ENCODE measurements at regions not wholly inside any gene's neighbourhood (a gene's known extent, or its start where the extent isn't known, plus 50 kb on each side); places are given as distances from the start of the nearest gene placed in this dataset.
A peak's percentile ranks its signal among the peaks of the same experiment; 100 is the strongest.
"Not testable (repeated sequence)": the region's sequence is repeated elsewhere in the genome, so short reads cannot be mapped to it uniquely, and the experiment has no call there.

DNA sequence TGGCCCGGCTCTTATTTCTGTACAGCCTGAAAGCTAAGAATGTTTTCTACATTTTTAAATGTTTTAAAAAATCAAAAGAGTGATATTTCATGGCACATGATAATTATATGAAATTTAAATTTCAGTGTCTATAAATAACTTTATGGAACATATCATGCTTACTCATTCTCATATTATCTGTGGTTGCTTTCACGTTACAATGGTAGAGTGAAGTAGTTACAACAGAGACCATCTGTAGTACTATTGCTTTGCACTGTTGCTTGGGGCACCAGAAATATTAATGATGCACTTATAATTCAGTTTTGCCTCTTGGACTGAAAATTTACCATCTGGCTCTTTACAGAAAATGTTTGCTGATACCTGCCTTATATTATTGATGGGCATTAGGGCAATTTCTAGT is 481.6 kb downstream of the PLPP3 start:
- no peak for DNase-seq

GRCh38 chr1:56095696-56096665 is 483.4 kb downstream of the PLPP3 start:
- no peak for DNase-seq

DNA sequence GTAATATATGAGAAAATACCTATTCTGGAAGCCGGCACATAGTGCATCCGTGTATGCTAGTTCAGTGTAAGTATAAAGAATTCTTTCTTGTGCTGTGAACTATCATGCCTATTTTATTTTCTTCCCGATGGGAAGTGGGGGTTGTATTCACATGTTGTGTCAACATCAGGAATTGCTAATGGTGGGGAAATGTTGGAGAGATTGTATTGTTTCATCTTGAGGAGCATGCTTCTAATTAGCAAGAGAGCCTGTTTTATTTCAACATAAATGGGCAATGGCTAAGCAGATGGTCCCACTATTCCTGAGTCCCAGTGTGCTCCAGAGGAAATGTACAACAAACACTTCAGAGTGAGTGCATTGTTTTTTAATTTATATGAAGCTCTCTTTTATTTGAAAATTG is 485.2 kb downstream of the PLPP3 start:
- no peak for DNase-seq

- DNase-seq = no peak
These were observed 486.4 kb downstream of the PLPP3 start for GRCh38 chr1:56092684-56093570.

DNA sequence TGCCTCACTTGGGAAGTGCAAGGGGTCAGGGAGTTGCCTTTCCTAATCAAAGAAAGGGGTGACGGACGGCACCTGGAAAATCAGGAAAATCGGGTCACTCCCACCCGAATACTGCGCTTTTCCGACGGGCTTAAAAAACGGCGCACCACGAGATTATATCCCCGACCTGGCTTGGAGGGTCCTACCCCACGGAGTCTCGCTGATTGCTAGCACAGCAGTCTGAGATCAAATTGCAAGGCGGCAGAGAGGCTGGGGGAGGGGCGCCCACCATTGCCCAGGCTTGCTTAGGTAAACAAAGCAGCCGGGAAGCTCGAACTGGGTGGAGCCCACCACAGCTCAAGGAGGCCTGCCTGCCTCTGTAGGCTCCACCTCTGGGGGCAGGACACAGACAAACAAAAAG is 489.5 kb downstream of the PLPP3 start:
- not testable (repeated sequence) for DNase-seq

- DNase-seq = no peak
These were observed 495.1 kb downstream of the PLPP3 start for GRCh38 chr1:56084246-56084645.

DNA sequence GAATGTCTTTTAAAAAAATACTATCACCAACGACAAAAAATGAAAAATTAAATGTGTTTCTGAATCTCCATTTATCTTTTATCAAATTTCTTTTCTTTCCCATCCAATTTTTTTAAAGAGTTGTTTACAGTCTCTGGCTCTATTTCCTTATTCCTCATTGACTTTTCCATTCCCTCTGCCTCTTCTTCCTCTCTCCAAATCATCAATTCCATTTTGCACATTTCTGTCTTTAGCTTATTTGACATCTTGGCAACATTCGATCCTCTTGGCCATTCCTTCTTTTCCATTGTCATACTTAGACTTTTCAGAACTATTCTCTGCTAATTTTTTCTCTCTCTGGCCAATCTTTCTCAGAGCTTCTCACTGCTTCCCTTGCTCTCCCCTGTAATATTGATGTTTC is 497.6 kb downstream of the PLPP3 start:
- DNase-seq = no peak

GRCh38 chr1:56081173-56081572 is 498.2 kb downstream of the PLPP3 start:
- DNase-seq = no peak

GRCh38 chr1:56080123-56080522 is 499.2 kb downstream of the PLPP3 start:
- DNase-seq = no peak

- DNase-seq = no peak
These were observed 500.0 kb downstream of the PLPP3 start for GRCh38 chr1:56079391-56079790.

DNA sequence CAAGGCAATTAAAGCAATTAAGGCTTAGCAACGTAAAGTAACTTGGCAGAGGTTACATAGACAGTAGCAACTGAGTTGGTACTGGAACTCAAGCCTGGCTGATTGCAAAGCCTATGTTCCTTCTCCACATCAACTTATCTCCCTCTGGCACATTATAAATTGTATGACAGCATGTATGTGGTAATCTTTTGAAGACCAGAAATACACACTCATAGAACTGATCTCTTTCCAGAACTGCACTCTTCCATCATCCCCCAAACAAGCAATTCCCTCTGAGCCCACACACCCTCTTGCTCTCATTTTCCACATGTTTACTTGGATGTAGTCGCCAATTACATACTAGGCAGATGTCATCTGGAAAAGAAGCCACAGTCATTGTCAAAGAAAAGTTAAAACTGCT is 502.2 kb downstream of the PLPP3 start:
- DNase-seq = no peak

DNA sequence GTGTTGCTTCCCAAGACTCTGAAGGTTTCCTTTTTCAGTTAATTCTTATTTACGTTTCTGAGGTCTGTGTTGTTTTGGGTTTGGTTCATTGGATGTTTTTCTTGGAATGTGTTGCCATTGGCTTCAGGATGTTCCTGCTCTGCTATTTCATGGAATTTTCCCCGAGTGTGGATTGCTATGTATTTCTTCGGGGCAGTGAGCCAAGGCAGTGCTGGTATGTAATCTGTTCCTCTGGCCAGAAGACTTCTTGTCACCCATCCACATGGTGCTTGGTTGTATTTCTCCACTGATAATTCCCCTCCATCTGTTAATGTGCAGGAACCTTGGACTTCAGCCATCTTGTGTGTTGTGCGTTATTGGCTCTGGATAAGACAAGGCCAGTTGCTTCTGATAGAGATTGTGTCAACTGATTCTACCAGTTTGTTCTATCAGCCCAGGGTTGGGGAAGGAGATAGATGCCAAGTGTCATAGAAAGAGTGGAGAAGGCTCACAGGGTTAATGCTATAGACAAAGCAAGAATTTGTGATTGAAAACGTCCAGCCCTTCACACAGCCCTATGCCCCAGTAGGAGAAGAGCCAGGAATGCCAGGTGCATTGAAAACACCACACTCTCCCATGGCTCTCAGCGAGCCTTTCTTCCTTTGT is 505.2 kb downstream of the PLPP3 start:
- no peak for DNase-seq

GRCh38 chr1:56073614-56074006 is 505.8 kb downstream of the PLPP3 start:
- DNase-seq = no peak

DNA sequence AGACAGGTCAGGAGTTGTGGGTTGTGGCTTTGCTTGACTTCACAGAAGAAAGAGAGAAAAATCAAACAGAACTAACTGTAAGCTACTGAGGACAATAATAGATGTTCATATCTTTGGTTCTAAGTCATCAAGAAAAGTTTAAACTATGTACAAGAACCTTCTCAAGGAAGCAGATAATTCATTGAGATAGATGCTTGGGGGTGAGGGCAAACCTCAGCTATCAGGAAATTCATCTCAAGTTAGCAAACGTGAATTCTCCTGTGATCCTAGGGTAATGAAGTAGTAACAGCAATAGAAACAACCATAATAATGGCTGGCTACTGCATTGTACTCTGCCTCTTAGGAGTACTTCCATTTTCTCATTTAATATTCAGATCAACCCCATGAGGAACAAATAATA is 506.2 kb downstream of the PLPP3 start:
- no peak for DNase-seq

DNA sequence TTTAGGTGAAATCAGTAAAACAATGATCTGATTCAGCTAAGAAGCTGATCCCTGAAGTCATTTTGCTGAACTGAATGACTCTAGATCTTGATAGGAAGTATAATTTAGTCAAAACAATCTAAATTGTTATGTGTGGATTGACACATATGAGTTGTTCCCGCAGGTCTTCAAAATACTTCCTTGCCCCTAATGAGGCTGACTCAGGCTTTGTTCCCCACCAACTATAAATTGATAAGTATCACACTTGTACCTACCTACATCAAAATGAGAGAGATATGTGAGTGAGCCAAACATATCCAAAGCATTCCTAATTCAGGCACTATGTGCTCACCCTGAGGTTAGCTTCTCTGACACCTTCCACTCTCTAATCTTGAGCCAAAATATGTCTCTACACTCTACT is 507.1 kb downstream of the PLPP3 start:
- DNase-seq = no peak

GRCh38 chr1:56071351-56071750 is 508.0 kb downstream of the PLPP3 start:
- DNase-seq = no peak

GRCh38 chr1:56070601-56071000 is 508.8 kb downstream of the PLPP3 start:
- no peak for DNase-seq

DNA sequence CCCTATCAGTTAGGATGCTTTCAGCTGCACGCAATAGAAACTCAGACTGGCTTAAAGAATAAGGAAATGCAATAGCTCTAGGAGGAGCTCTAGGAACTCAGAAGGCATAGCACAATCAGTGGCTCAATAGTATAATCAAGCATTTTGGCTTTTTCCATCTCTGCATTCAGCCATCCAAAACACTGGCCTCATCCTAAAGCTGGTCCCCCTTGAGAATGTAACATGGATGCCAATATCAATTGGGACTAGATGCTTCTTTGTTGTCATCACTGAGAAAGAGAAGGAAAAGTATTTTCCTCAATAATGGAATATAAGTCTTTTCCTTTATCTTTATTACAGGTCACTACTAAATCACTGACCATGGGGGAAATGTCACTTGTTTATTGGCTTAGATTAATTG is 509.5 kb downstream of the PLPP3 start:
- no peak for DNase-seq

DNA sequence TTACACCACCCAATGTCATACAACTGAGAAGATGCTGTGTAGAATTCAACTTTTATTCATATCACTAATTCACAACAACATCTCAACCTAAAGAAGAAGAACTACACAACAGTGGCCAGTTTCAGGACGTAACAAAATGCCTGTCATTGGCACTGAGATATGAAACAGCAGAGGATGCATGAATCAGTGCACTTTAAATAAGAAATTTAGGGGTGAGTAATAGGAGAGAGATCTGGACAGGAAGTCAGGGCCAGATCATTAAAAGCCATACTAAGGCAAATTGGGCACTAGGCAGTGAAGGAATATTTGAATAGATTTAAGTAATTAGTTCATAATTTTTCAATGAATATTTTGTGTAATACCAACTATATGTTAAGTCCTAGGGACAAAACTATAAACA is 510.5 kb downstream of the PLPP3 start:
- no peak for DNase-seq

- no peak for DNase-seq
These were observed 511.2 kb downstream of the PLPP3 start for GRCh38 chr1:56068210-56068609.

- DNase-seq = no peak
These were observed 513.6 kb downstream of the PLPP3 start for GRCh38 chr1:56065729-56066128.

GRCh38 chr1:56064705-56065104 is 514.7 kb downstream of the PLPP3 start:
- DNase-seq = no peak

DNA sequence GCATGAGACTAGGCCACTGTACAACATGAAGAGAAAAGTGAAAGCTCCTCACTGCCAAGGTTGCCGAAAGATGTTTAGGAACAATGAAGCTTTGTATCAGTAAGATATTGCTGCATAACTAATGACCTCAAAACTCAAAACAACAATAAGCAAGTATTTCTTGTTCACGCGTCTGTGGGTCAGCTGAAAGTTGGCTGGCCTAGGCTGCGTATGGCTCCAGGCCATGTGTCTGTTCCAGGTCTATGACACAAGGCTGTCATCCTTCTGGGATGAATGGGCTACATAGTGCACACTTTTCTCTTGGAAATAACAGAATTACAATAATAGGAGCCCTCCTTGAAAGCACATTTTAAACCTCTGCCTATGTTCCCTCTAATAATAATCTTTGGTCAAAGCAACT is 515.9 kb downstream of the PLPP3 start:
- peak; percentile 51 for DNase-seq
